B cell (primary cell): ENCODE measurements at regions not wholly inside any gene's neighbourhood (a gene's known extent, or its start where the extent isn't known, plus 50 kb on each side); places are given as distances from the start of the nearest gene placed in this dataset.

Experiments
- ATAC-seq: fragments of 200-7000 bp; cut with Tn5 transposase; one replicate; pipeline ENCODE4 v1.10.0; 2021; ENCODE audit warnings: low read depth, mild to moderate bottlenecking, moderate number of reproducible peaks, moderate library complexity
- CTCF ChIA-PET: fragments of 350-600 bp; sonication (Branson Sonifier 250); formaldehyde crosslinking; loops from one replicate; lab custom pipeline; 2021; ENCODE audit warnings: antibody characterized with exemption, inconsistent platforms; lab: Charles Lee
- POLR2A ChIA-PET: fragments of 350-600 bp; sonication (Branson Sonifier 250); formaldehyde crosslinking; loops from one replicate; lab custom pipeline; 2021; ENCODE audit warnings: antibody characterized with exemption; lab: Charles Lee
- DNase-seq: peaks from one replicate; pipeline ENCODE4 v3.0.0; 2013
- H2AFZ ChIP-seq: 2 replicates; pipeline ENCODE4 v1.6.1; 2012; ENCODE audit warnings: mild to moderate bottlenecking, low read depth, low read length; ENCODE audit not compliant: insufficient read depth, poor library complexity, severe bottlenecking
- H3K27ac ChIP-seq, 2 donors: 1 replicate in 1 of 2; 2 replicates in 1 of 2; pipeline ENCODE4 v1.5.1; 2012 to 2013; ENCODE audit warnings: low read length in 2 of 2, mild to moderate bottlenecking in 2 of 2, moderate library complexity in 1 of 2
- H3K27me3 ChIP-seq, 4 experiments: fragments of 200-600 bp in 1 of 4; sonication (generic) in 1 of 4; replicated peaks in 1 of 4; 1 replicate in 2 of 4; 2 replicates in 2 of 4; pipeline versions ENCODE4 v1.6.1 to v1.7.0; 2013 to 2016; ENCODE audit warnings: low read length in 3 of 4, mild to moderate bottlenecking in 2 of 4, mixed read lengths in 1 of 4, moderate library complexity in 1 of 4; ENCODE audit not compliant: insufficient read depth in 4 of 4, control insufficient read depth in 3 of 4; ENCODE audit errors: control extremely low read depth in 1 of 4
- H3K36me3 ChIP-seq, 2 experiments: replicated peaks in 1 of 2; 1 replicate in 1 of 2; 2 replicates in 1 of 2; pipeline versions ENCODE4 v1.6.1 to v1.7.1; 2013; ENCODE audit warnings: low read length in 1 of 2; ENCODE audit not compliant: insufficient read depth in 2 of 2, control insufficient read depth in 1 of 2; ENCODE audit errors: control extremely low read depth in 1 of 2, extremely low read depth in 1 of 2
- H3K4me1 ChIP-seq, 2 donors: fragments of 200-600 bp in 1 of 2; sonication (generic) in 1 of 2; 1 replicate in 1 of 2; 2 replicates in 1 of 2; pipeline versions ENCODE4 v1.5.1 to v1.6.1; 2013 to 2017; ENCODE audit warnings: low read length in 2 of 2; ENCODE audit not compliant: control insufficient read depth in 2 of 2, insufficient read depth in 2 of 2
- H3K4me2 ChIP-seq: replicated peaks from 2 replicates; pipeline ENCODE3; 2012; ENCODE audit warnings: mild to moderate bottlenecking, low read depth, low read length; ENCODE audit not compliant: poor library complexity, severe bottlenecking
- H3K4me3 ChIP-seq, 5 experiments: fragments of 200-600 bp in 1 of 5; sonication (generic) in 1 of 5; 1 replicate in 3 of 5; 2 replicates in 2 of 5; pipeline versions ENCODE4 v1.5.1 to v1.7.0; 2011 to 2016; ENCODE audit warnings: low read length in 4 of 5, mild to moderate bottlenecking in 4 of 5, low read depth in 2 of 5, control low read depth in 1 of 5, moderate library complexity in 1 of 5; ENCODE audit not compliant: insufficient read depth in 1 of 5; ENCODE audit errors: control extremely low read depth in 1 of 5, extremely low read depth in 1 of 5
- H3K79me2 ChIP-seq: fragments of 200-600 bp; sonication (generic); one replicate; pipeline ENCODE4 v1.6.0; 2016; ENCODE audit warnings: low read length; ENCODE audit not compliant: control insufficient read depth, insufficient read depth
- H3K9ac ChIP-seq: fragments of 200-600 bp; sonication (generic); 2 replicates; pipeline ENCODE4 v1.6.1; 2017; ENCODE audit warnings: mild to moderate bottlenecking, low read length, moderate library complexity
- H3K9me3 ChIP-seq, 3 donors: one replicate each; pipeline versions ENCODE4 v1.6.1 to v1.7.1; 2013; ENCODE audit warnings: low read length in 2 of 3; ENCODE audit not compliant: control insufficient read depth in 2 of 3, insufficient read depth in 1 of 3; ENCODE audit errors: control extremely low read depth in 1 of 3
- H4K20me1 ChIP-seq: 2 replicates; pipeline ENCODE4 v1.6.0; 2012; ENCODE audit warnings: mild to moderate bottlenecking, low read length; ENCODE audit not compliant: insufficient read depth, control insufficient read depth, poor library complexity, severe bottlenecking
- H3K27ac Mint-ChIP-seq: one replicate; pipeline ENCODE4 v1.8.0; 2021; ENCODE audit warnings: mixed read lengths
- H3K27me3 Mint-ChIP-seq: one replicate; pipeline ENCODE4 v1.8.0; 2021; ENCODE audit warnings: mixed read lengths
- H3K4me1 Mint-ChIP-seq: one replicate; pipeline ENCODE4 v1.8.0; 2021; ENCODE audit warnings: mixed read lengths
- H3K4me3 Mint-ChIP-seq: one replicate; pipeline ENCODE4 v1.8.0; 2021; ENCODE audit warnings: mixed read lengths
- H3K9me3 Mint-ChIP-seq: one replicate; pipeline ENCODE4 v1.8.0; 2022; ENCODE audit warnings: mixed read lengths; ENCODE audit not compliant: insufficient read depth
- EZH2 ChIP-seq: IDR thresholded peaks from 2 replicates; pipeline ENCODE4 v1.6.1; 2012; ENCODE audit warnings: borderline replicate concordance, low read depth, mild to moderate bottlenecking, moderate library complexity, low read length; ENCODE audit not compliant: insufficient read depth, poor library complexity, severe bottlenecking
- WGBS: methylation state at CpG from one replicate; pipeline ENCODE4 v1.1.5; 2013; ENCODE audit warnings: missing lambda C conversion rate; ENCODE audit not compliant: insufficient coverage; 5-methylcytosine and 5-hydroxymethylcytosine counted together
- intact Hi-C: fragments of 100-400 bp; cut with micrococcal nuclease; formaldehyde crosslinking; loops from one replicate; pipeline ENCODE4 v1.10.0; 2022
- TF ChIP-seq, protein P1 (sequence below): fragments of 200-600 bp; IDR thresholded peaks from one replicate; pipeline ENCODE4 v1.8.0; 2022; ENCODE audit warnings: antibody characterized with exemption, mild to moderate bottlenecking

DNA sequence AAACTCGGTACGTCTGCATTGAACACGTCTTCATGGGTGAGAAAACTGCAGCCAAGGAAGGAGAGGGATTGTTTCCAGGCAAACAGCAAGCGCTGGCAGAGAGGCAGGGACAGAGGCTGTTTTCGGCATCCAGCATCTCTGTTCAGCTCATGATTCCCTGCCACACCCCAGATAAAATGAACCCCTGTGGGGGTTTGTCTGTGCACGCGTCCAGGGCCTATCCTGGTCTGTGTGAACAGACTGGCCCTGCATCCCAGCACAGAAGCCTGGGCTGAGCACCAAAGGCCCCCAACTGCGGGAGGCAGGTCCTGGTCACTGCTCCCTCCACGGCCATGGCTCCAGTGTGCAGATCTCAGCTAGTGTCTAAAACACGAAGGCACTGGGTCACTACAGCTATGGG lies 83.3 kb upstream of the FAM20C start:
- ChIA-PET CTCF (no interaction called here), POLR2A (no interaction called here)
- Histone ChIP-seq H3K9me3 (peaks cover 0 to 15% (median 9%) of the 10 kb centered on the region in 3 donors), H3K27ac (no peak overlapping the region), H3K27me3 (peaks cover 0 to 3% (median 0%) of the 10 kb centered on the region in 4 experiments), H3K36me3 (no peaks in the 10 kb centered on the region), H3K79me2 (no peaks in the 10 kb centered on the region), H3K4me3 (no peak overlapping the region), H3K4me1 (no peaks in the 10 kb centered on the region), H3K9ac (no peak overlapping the region), H4K20me1 (no peaks in the 10 kb centered on the region), H2AFZ (no peak overlapping the region), H3K4me2 (no peak overlapping the region)
- DNase-seq (no peak), ATAC-seq (no peak)
- Mint-ChIP-seq H3K27me3 (peaks cover 20% of the 10 kb centered on the region), H3K27ac (no peak overlapping the region), H3K4me1 (no peaks in the 10 kb centered on the region), H3K9me3 (peaks cover 13% of the 10 kb centered on the region), H3K4me3 (no peak overlapping the region)
- TF ChIP-seq, protein P1, sequence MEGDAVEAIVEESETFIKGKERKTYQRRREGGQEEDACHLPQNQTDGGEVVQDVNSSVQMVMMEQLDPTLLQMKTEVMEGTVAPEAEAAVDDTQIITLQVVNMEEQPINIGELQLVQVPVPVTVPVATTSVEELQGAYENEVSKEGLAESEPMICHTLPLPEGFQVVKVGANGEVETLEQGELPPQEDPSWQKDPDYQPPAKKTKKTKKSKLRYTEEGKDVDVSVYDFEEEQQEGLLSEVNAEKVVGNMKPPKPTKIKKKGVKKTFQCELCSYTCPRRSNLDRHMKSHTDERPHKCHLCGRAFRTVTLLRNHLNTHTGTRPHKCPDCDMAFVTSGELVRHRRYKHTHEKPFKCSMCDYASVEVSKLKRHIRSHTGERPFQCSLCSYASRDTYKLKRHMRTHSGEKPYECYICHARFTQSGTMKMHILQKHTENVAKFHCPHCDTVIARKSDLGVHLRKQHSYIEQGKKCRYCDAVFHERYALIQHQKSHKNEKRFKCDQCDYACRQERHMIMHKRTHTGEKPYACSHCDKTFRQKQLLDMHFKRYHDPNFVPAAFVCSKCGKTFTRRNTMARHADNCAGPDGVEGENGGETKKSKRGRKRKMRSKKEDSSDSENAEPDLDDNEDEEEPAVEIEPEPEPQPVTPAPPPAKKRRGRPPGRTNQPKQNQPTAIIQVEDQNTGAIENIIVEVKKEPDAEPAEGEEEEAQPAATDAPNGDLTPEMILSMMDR = no peak
- TF ChIP-seq EZH2 = no peak
- intact Hi-C loops = no loop called here
- 92% methylated on average over 10 of the region's 10 CpGs for WGBS

DNA sequence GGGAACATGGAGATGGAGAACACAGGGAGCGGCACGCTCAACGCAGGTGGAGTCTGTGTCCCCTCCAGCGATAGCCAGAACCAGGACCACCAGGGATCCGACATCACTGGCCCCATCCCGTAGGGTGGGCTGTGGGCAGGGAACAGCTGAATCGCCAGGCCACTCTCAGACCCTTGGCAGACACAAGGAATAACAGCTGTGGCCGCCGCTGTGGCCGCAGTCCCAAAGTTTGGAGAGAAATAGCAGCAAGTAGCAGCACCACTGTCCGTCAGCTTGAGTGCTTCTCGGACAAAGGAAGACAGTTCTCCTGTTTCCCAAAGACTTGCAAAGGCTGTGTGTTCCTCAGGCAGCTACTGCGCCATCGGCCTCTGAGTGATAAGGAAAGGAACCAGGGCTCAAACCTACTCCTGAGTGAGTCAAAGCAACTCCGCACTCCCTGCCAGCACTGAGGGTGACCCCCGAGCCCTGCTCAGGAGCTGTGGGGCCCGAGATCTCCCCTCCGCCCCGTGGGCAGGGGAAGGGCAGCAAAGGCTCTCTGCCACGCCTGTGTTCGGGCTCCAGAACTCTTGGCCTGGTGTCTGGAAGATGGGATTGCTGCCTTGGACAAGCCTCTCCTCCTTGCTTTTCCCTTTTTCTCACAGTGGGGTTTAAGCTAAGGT lies 82.3 kb upstream of the FAM20C start:
- POLR2A ChIA-PET = no interaction called here
- H3K4me3 ChIP-seq = no peak overlapping the region
- CTCF ChIA-PET = no interaction called here
- Mint-ChIP-seq H3K4me3 (no peak overlapping the region), H3K4me1 (no peaks in the 10 kb centered on the region), H3K9me3 (peaks cover 20% of the 10 kb centered on the region), H3K27me3 (peaks cover 22% of the 10 kb centered on the region), H3K27ac (no peak overlapping the region)
- DNase-seq = no peak
- peaks cover 0 to 15% (median 9%) of the 10 kb centered on the region in 3 donors for H3K9me3 ChIP-seq
- H3K4me2 ChIP-seq = no peak overlapping the region
- no peak overlapping the region for H3K9ac ChIP-seq
- intact Hi-C loops = no loop called here
- H3K27me3 ChIP-seq = peaks cover 0 to 3% (median 0%) of the 10 kb centered on the region in 4 experiments
- no peaks in the 10 kb centered on the region for H3K79me2 ChIP-seq
- H2AFZ ChIP-seq = no peak overlapping the region
- no peak overlapping the region for H3K27ac ChIP-seq
- ATAC-seq = no peak
- no peaks in the 10 kb centered on the region for H3K4me1 ChIP-seq
- no peaks in the 10 kb centered on the region for H4K20me1 ChIP-seq
- no peak for TF ChIP-seq EZH2
- TF ChIP-seq, protein P1 = no peak
- WGBS = 90% methylated on average over 17 of the region's 21 CpGs
- no peaks in the 10 kb centered on the region for H3K36me3 ChIP-seq
